MG63 (cell line): ENCODE measurements at regions not wholly inside any gene's neighbourhood (a gene's known extent, or its start where the extent isn't known, plus 50 kb on each side); places are given as distances from the start of the nearest gene placed in this dataset.

ENCODE experiments used
- DNase-seq: peaks from one replicate; pipeline ENCODE4 v3.0.0-alpha.2; 2020
- H3K27me3 ChIP-seq: fragments of 250-450 bp; sonication (Bioruptor Pico); 2 replicates; pipeline ENCODE4 v1.5.1; 2020; ENCODE audit warnings: mild to moderate bottlenecking, moderate library complexity
- H3K36me3 ChIP-seq: fragments of 250-450 bp; sonication (Bioruptor Pico); 2 replicates; pipeline ENCODE4 v1.5.1; 2020; ENCODE audit warnings: mild to moderate bottlenecking, moderate library complexity
- H3K4me3 ChIP-seq: fragments of 250-450 bp; sonication (Bioruptor Pico); 2 replicates; pipeline ENCODE4 v1.5.1; 2020; ENCODE audit warnings: mild to moderate bottlenecking, moderate library complexity
- H3K9me3 ChIP-seq: fragments of 250-450 bp; sonication (Bioruptor Pico); 2 replicates; pipeline ENCODE4 v1.5.1; 2020; ENCODE audit warnings: mild to moderate bottlenecking, moderate library complexity

- DNase-seq, result peak; percentile 88
- H3K27me3 ChIP-seq, result no peaks in the 10 kb centered on the region
- no peak overlapping the region for H3K4me3 ChIP-seq
- H3K36me3 ChIP-seq, result no peaks in the 10 kb centered on the region
- H3K9me3 ChIP-seq, result no peaks in the 10 kb centered on the region
Measured at GRCh38 chr20:11267131-11267761, 593.4 kb upstream of the JAG1 start.

GRCh38 chr20:11267762-11268335, 594.0 kb upstream of the JAG1 start:
- DNase-seq, result no peak
- Histone ChIP-seq H3K4me3 (no peak overlapping the region), H3K9me3 (no peaks in the 10 kb centered on the region), H3K36me3 (no peaks in the 10 kb centered on the region), H3K27me3 (no peaks in the 10 kb centered on the region)

GRCh38 chr20:11270566-11270965, 596.8 kb upstream of the JAG1 start:
- H3K9me3 ChIP-seq, result no peaks in the 10 kb centered on the region
- no peaks in the 10 kb centered on the region for H3K27me3 ChIP-seq

GRCh38 chr20:11271319-11271718, 597.5 kb upstream of the JAG1 start:
- H3K27me3 ChIP-seq, result no peaks in the 10 kb centered on the region
- no peak overlapping the region for H3K4me3 ChIP-seq
- no peaks in the 10 kb centered on the region for H3K36me3 ChIP-seq
- no peaks in the 10 kb centered on the region for H3K9me3 ChIP-seq
- no peak for DNase-seq

More at GRCh38 chr20:11270566-11270965, 596.8 kb upstream of the JAG1 start:
- Histone ChIP-seq H3K4me3 (no peak overlapping the region), H3K36me3 (no peaks in the 10 kb centered on the region)
- no peak for DNase-seq

GRCh38 chr20:11271920-11272594, 598.3 kb upstream of the JAG1 start:
- no peaks in the 10 kb centered on the region for H3K9me3 ChIP-seq

GRCh38 chr20:11274141-11274594, 600.4 kb upstream of the JAG1 start:
- Histone ChIP-seq H3K36me3 (no peaks in the 10 kb centered on the region), H3K4me3 (no peak overlapping the region), H3K27me3 (no peaks in the 10 kb centered on the region), H3K9me3 (peaks cover 4% of the 10 kb centered on the region; the same call in 1 of the 2 replicates)
- peak; percentile 20 for DNase-seq

More at GRCh38 chr20:11271920-11272594, 598.3 kb upstream of the JAG1 start:
- Histone ChIP-seq H3K27me3 (no peaks in the 10 kb centered on the region), H3K36me3 (no peaks in the 10 kb centered on the region), H3K4me3 (no peak overlapping the region)
- no peak for DNase-seq

- Histone ChIP-seq H3K36me3 (no peaks in the 10 kb centered on the region), H3K27me3 (no peaks in the 10 kb centered on the region), H3K9me3 (peaks cover 4% of the 10 kb centered on the region; the same call in 1 of the 2 replicates), H3K4me3 (no peak overlapping the region)
- DNase-seq, result no peak
Measured at GRCh38 chr20:11275740-11276139, 601.9 kb upstream of the JAG1 start.

GRCh38 chr20:11277170-11277569, 603.4 kb upstream of the JAG1 start:
- Histone ChIP-seq H3K27me3 (no peaks in the 10 kb centered on the region), H3K36me3 (no peaks in the 10 kb centered on the region), H3K9me3 (peaks cover 4% of the 10 kb centered on the region; the same call in 1 of the 2 replicates), H3K4me3 (no peak overlapping the region)
- DNase-seq, result no peak

GRCh38 chr20:11277858-11278257, 604.1 kb upstream of the JAG1 start:
- Histone ChIP-seq H3K27me3 (no peaks in the 10 kb centered on the region), H3K9me3 (peaks cover 4% of the 10 kb centered on the region; the same call in 1 of the 2 replicates), H3K4me3 (no peak overlapping the region), H3K36me3 (no peaks in the 10 kb centered on the region)
- DNase-seq, result no peak

- no peak overlapping the region for H3K4me3 ChIP-seq
Measured at GRCh38 chr20:11278461-11278860, 604.7 kb upstream of the JAG1 start.

GRCh38 chr20:11281240-11281639, 607.4 kb upstream of the JAG1 start:
- no peak for DNase-seq
- Histone ChIP-seq H3K27me3 (no peaks in the 10 kb centered on the region; the same call in 1 of the 2 replicates), H3K36me3 (no peaks in the 10 kb centered on the region), H3K9me3 (peaks cover 4% of the 10 kb centered on the region; the same call in 1 of the 2 replicates), H3K4me3 (no peak overlapping the region)

More at GRCh38 chr20:11278461-11278860, 604.7 kb upstream of the JAG1 start:
- Histone ChIP-seq H3K27me3 (no peaks in the 10 kb centered on the region), H3K9me3 (peaks cover 4% of the 10 kb centered on the region; the same call in 1 of the 2 replicates), H3K36me3 (no peaks in the 10 kb centered on the region)
- DNase-seq, result no peak

- peaks cover 4% of the 10 kb centered on the region; the same call in 1 of the 2 replicates for H3K9me3 ChIP-seq
- H3K36me3 ChIP-seq, result no peaks in the 10 kb centered on the region
- H3K27me3 ChIP-seq, result no peaks in the 10 kb centered on the region; the same call in 1 of the 2 replicates
- H3K4me3 ChIP-seq, result no peak overlapping the region
- DNase-seq, result no peak
Measured at GRCh38 chr20:11281768-11282167, 608.0 kb upstream of the JAG1 start.

GRCh38 chr20:11287126-11287525, 613.3 kb upstream of the JAG1 start:
- DNase-seq, result no peak
- no peak overlapping the region for H3K4me3 ChIP-seq
- no peaks in the 10 kb centered on the region for H3K9me3 ChIP-seq
- no peaks in the 10 kb centered on the region; the same call in 1 of the 2 replicates for H3K27me3 ChIP-seq
- no peaks in the 10 kb centered on the region for H3K36me3 ChIP-seq

GRCh38 chr20:11296221-11296620, 621.5 kb upstream of the BTBD3 start:
- Histone ChIP-seq H3K4me3 (no peak overlapping the region), H3K27me3 (no peaks in the 10 kb centered on the region), H3K9me3 (no peaks in the 10 kb centered on the region), H3K36me3 (no peaks in the 10 kb centered on the region)
- no peak for DNase-seq

GRCh38 chr20:11296951-11297350, 620.7 kb upstream of the BTBD3 start:
- no peak for DNase-seq

GRCh38 chr20:11301699-11302098, 616.0 kb upstream of the BTBD3 start:
- no peak for DNase-seq
- H3K36me3 ChIP-seq, result no peaks in the 10 kb centered on the region
- H3K27me3 ChIP-seq, result no peaks in the 10 kb centered on the region
- H3K9me3 ChIP-seq, result no peaks in the 10 kb centered on the region
- no peak overlapping the region for H3K4me3 ChIP-seq

More at GRCh38 chr20:11296951-11297350, 620.7 kb upstream of the BTBD3 start:
- H3K4me3 ChIP-seq, result no peak overlapping the region
- no peaks in the 10 kb centered on the region for H3K36me3 ChIP-seq
- H3K9me3 ChIP-seq, result no peaks in the 10 kb centered on the region
- H3K27me3 ChIP-seq, result no peaks in the 10 kb centered on the region

GRCh38 chr20:11302436-11302835, 615.3 kb upstream of the BTBD3 start:
- no peaks in the 10 kb centered on the region for H3K27me3 ChIP-seq
- H3K36me3 ChIP-seq, result no peaks in the 10 kb centered on the region
- peak; percentile 66 for DNase-seq
- H3K4me3 ChIP-seq, result no peak overlapping the region
- H3K9me3 ChIP-seq, result no peaks in the 10 kb centered on the region
